OCI-LY7 (cell line): ENCODE measurements at regions not wholly inside any gene's neighbourhood (a gene's known extent, or its start where the extent isn't known, plus 50 kb on each side); places are given as distances from the start of the nearest gene placed in this dataset.

ENCODE experiments used
- BruUV-seq: library from RNA; stranded (reverse); fragments of 400-500 nt; replicated peaks from 2 replicates; lab custom pipeline; 2021; lab: Mats Ljungman, UMichigan
- CTCF ChIA-PET: fragments of 300-600 bp; sonication (Branson Sonifier 250); formaldehyde crosslinking; loops from one replicate; lab custom pipeline; 2022; ENCODE audit warnings: antibody characterized with exemption; ENCODE audit not compliant: unreplicated experiment; lab: Charles Lee
- POLR2A ChIA-PET: fragments of 300-600 bp; sonication (Branson Sonifier 250); formaldehyde crosslinking; loops from one replicate; lab custom pipeline; 2022; ENCODE audit warnings: antibody characterized with exemption; lab: Charles Lee
- DNase-seq: peaks from one replicate; pipeline ENCODE4 v3.0.0-alpha.2; 2015; ENCODE audit warnings: low spot score
- H2AFZ ChIP-seq: fragments of 200-600 bp; sonication (generic), shearing (Covaris generic); 2 replicates; pipeline ENCODE4 v1.6.1; 2014; ENCODE audit warnings: mild to moderate bottlenecking, antibody characterized with exemption, low read length, moderate library complexity
- H3K27ac ChIP-seq: fragments of 200-600 bp; sonication (generic); 2 replicates; pipeline ENCODE4 v1.5.1; 2014; ENCODE audit warnings: mixed run types, low read depth, mild to moderate bottlenecking, moderate library complexity, low read length, inconsistent platforms; ENCODE audit not compliant: poor library complexity, severe bottlenecking
- H3K36me3 ChIP-seq: fragments of 200-600 bp; sonication (generic); 2 replicates; pipeline ENCODE4 v1.6.1; 2014; ENCODE audit warnings: mild to moderate bottlenecking, antibody characterized with exemption, low read length, moderate library complexity, mixed read lengths; ENCODE audit not compliant: insufficient read depth
- H3K4me1 ChIP-seq: fragments of 200-600 bp; sonication (generic); 2 replicates; pipeline ENCODE4 v1.5.1; 2014; ENCODE audit warnings: mild to moderate bottlenecking, low read length; ENCODE audit not compliant: insufficient read depth, poor library complexity, severe bottlenecking
- H3K4me2 ChIP-seq: fragments of 200-600 bp; sonication (generic); 2 replicates; pipeline ENCODE4 v1.6.1; 2014; ENCODE audit warnings: mild to moderate bottlenecking, low read length
- H3K4me3 ChIP-seq: fragments of 200-600 bp; sonication (generic); 2 replicates; pipeline ENCODE4 v1.5.1; 2014; ENCODE audit warnings: mild to moderate bottlenecking, low read depth, low read length; ENCODE audit not compliant: poor library complexity, severe bottlenecking
- H3K79me2 ChIP-seq: fragments of 200-600 bp; sonication (generic); 2 replicates; pipeline ENCODE4 v1.6.1; 2016; ENCODE audit warnings: low read depth, mild to moderate bottlenecking, low read length, moderate library complexity, mixed read lengths; ENCODE audit not compliant: insufficient read depth
- H3K9me2 ChIP-seq: fragments of 200-600 bp; sonication (generic); 2 replicates; pipeline ENCODE4 v1.6.1; 2016; ENCODE audit warnings: mild to moderate bottlenecking, low read length, mixed read lengths; ENCODE audit not compliant: insufficient read depth
- H3K9me3 ChIP-seq: fragments of 200-600 bp; sonication (generic); 2 replicates; pipeline ENCODE4 v1.6.1; 2014; ENCODE audit warnings: mild to moderate bottlenecking, mixed run types, low read length, mixed read lengths
- H4K20me1 ChIP-seq: fragments of 200-600 bp; sonication (generic); 2 replicates; pipeline ENCODE4 v1.6.1; 2014; ENCODE audit warnings: mild to moderate bottlenecking, antibody characterized with exemption, low read length, moderate library complexity, mixed read lengths; ENCODE audit not compliant: insufficient read depth
- CTCF ChIP-seq: fragments of 200-600 bp; sonication (generic); conservative IDR thresholded peaks from 2 replicates; pipeline ENCODE4 v1.5.1; 2014; ENCODE audit warnings: mild to moderate bottlenecking, antibody characterized with exemption, low read length, moderate library complexity, mixed read lengths
- EZH2phosphoT487 ChIP-seq: fragments of 200-600 bp; sonication (generic); IDR thresholded peaks from 2 replicates; pipeline ENCODE4 v1.6.1; 2018; ENCODE audit warnings: low read depth, borderline replicate concordance, mild to moderate bottlenecking, mixed run types, antibody characterized with exemption, low read length, moderate library complexity, mixed read lengths
- intact Hi-C: fragments of 100-400 bp; cut with micrococcal nuclease; formaldehyde crosslinking; loops from one replicate; pipeline ENCODE4 v1.10.0; 2022; ENCODE audit not compliant: unreplicated experiment

- no peak for DNase-seq
- Histone ChIP-seq H3K4me2 (no peak overlapping the region), H2AFZ (no peak overlapping the region), H3K27ac (no peak overlapping the region), H3K9me3 (no peaks in the 10 kb centered on the region), H3K9me2 (no peaks in the 10 kb centered on the region), H3K36me3 (no peaks in the 10 kb centered on the region), H3K4me3 (no peak overlapping the region), H4K20me1 (no peaks in the 10 kb centered on the region), H3K79me2 (no peaks in the 10 kb centered on the region), H3K4me1 (no peaks in the 10 kb centered on the region)
- no TSS peak for BruUV-seq
- ChIA-PET CTCF (no interaction called here), POLR2A (no interaction called here)
- intact Hi-C loops: no loop called here
- TF ChIP-seq CTCF (no peak), EZH2phosphoT487 (no peak)
These were observed 454.9 kb upstream of the CHAC2 start for GRCh38 chr2:53312721-53313120.

GRCh38 chr2:53312181-53312580 is 455.4 kb upstream of the CHAC2 start:
- no peak for DNase-seq
- no peaks in the 10 kb centered on the region for H4K20me1 ChIP-seq
- no peaks in the 10 kb centered on the region for H3K79me2 ChIP-seq
- no peak overlapping the region for H3K4me3 ChIP-seq
- intact Hi-C loops: no loop called here
- H3K9me3 ChIP-seq: no peaks in the 10 kb centered on the region
- no TSS peak for BruUV-seq
- POLR2A ChIA-PET: no interaction called here
- no peak for TF ChIP-seq CTCF
- no peak for TF ChIP-seq EZH2phosphoT487
- no peaks in the 10 kb centered on the region for H3K4me1 ChIP-seq
- no peak overlapping the region for H3K27ac ChIP-seq
- H3K36me3 ChIP-seq: no peaks in the 10 kb centered on the region
- no peak overlapping the region for H2AFZ ChIP-seq
- H3K9me2 ChIP-seq: no peaks in the 10 kb centered on the region
- CTCF ChIA-PET: no interaction called here
- H3K4me2 ChIP-seq: no peak overlapping the region

GRCh38 chr2:53303012-53303578 is 464.5 kb upstream of the CHAC2 start:
- Histone ChIP-seq H3K79me2 (no peaks in the 10 kb centered on the region), H3K4me3 (no peak overlapping the region), H3K36me3 (no peaks in the 10 kb centered on the region), H3K4me2 (no peak overlapping the region), H3K27ac (no peak overlapping the region), H3K9me2 (no peaks in the 10 kb centered on the region), H4K20me1 (no peaks in the 10 kb centered on the region), H3K4me1 (no peaks in the 10 kb centered on the region), H2AFZ (no peak overlapping the region), H3K9me3 (no peaks in the 10 kb centered on the region)
- intact Hi-C loops: no loop called here
- DNase-seq: no peak
- CTCF ChIA-PET: no interaction called here
- no peak for TF ChIP-seq EZH2phosphoT487
- TF ChIP-seq CTCF: no peak
- BruUV-seq: no TSS peak
- POLR2A ChIA-PET: interaction anchor here (0.6 kb wide), 1 partner anchor 824 kb away, joined by 4 read pairs; no protein-coding TSS in a partner anchor
